HG02852 (cell line): ENCODE measurements at regions not wholly inside any gene's neighbourhood (a gene's known extent, or its start where the extent isn't known, plus 50 kb on each side); places are given as distances from the start of the nearest gene placed in this dataset.
"Not testable (repeated sequence)": the region's sequence is repeated elsewhere in the genome, so short reads cannot be mapped to it uniquely, and the experiment has no call there.

Source experiments
- ATAC-seq: cut with Tn5 transposase; IDR thresholded peaks from one replicate; pipeline ENCODE4 v1.9.1; 2021; ENCODE audit warnings: mild to moderate bottlenecking, moderate library complexity; ENCODE audit not compliant: unreplicated experiment

DNA sequence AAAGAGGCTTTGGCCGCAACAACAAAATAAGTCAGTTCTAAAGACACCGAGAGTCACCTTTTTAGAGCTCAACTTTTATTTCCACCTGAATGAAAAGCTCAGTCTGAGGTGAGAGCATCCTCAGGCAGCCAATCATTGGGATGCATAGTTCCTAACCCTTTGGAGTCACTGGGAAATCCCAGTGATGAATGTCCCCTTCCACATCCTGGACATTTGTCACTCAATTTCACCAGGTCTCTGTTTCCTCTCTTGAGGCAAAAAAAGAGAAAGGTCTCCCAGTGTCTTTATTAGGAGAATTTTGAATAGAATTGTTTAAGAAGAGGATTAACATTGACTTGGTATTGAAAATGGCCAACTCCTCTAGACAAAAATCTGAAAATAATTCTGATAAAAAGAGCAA, 137.5 kb upstream of the SPRED1 start:
- ATAC-seq: no peak

- no peak for ATAC-seq
These were observed 134.9 kb upstream of the SPRED1 start for GRCh38 chr15:38117781-38118180.

GRCh38 chr15:38119865-38120264, 132.8 kb upstream of the SPRED1 start:
- ATAC-seq: not testable (repeated sequence)

DNA sequence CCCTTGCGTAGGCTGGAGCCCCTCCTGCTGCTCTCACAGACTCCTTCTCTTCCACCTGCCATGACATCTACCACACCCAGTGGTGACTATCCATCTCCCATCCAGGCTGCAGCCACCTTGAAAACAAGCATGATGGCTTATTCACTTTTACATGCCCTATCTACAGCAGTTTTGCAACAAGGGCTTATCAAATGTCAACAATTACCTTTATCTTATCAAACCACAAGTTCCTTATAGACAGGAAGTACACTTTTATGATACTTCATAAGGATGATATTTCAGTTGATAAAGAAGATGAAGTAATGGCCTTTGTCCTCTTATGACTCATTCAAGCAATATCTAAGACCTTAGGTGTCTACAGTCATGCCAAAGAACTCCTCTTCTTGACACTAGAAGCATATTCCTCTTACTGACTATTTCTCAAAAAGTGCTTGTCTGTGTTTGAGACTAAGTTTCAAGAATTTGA, 125.3 kb upstream of the SPRED1 start:
- no peak for ATAC-seq

- no peak for ATAC-seq
These were observed 124.3 kb upstream of the SPRED1 start for GRCh38 chr15:38128341-38128781.

- ATAC-seq: no peak
These were observed 123.7 kb upstream of the SPRED1 start for GRCh38 chr15:38128921-38129320.

- peak; percentile 65 for ATAC-seq
These were observed 123.0 kb upstream of the SPRED1 start for GRCh38 chr15:38129531-38130204.

- ATAC-seq: peak; percentile 23
These were observed 122.5 kb upstream of the SPRED1 start for GRCh38 chr15:38130205-38130567.

- ATAC-seq: peak; percentile 74
These were observed 121.7 kb upstream of the SPRED1 start for GRCh38 chr15:38130740-38131498.

DNA sequence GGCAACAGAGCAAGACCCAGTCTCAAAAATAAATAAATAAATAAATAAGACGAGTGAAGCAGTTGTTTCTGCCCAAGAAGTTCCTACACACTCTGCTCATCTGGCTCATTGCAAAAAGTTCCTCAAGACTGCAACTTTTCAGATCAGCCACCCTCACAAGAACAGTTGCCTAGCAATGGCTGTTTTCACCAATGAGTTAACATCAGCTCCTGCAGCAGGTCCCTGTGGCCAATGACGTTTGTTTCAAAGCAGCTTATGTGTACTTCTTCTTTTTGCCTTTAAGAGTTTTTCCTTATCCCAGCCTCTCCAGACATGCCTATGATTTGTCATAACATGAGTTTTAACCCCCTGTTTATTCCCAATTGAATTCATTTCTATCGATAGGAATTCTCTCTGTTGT, 118.4 kb upstream of the SPRED1 start:
- no peak for ATAC-seq

- ATAC-seq: not testable (repeated sequence)
These were observed 110.4 kb upstream of the SPRED1 start for GRCh38 chr15:38142195-38142594.

- no peak for ATAC-seq
These were observed 107.7 kb upstream of the SPRED1 start for GRCh38 chr15:38144921-38145320.

DNA sequence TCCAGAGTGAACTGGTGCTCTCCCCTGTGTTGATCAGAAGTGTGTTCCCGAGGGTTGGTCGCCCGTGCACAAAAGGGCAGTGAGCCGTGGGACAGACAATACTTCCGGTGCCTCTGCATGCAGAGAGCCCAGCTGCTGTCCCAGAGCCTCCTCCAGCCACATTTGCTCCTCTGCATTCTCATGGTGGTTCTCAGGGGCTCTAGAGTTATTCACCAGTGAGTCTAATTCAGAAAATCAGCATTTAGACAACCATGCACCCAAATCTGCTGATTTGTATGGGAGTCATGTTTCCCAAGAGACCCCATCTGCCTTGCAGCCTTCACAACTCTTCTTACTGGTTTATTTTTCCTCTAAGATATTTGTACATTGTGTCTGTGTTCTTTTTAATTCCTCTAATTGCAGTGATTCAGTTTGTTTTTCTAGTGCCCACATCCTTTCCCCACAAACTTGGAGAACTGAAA, 107.0 kb upstream of the SPRED1 start:
- no peak for ATAC-seq

GRCh38 chr15:38147246-38147645, 105.4 kb upstream of the SPRED1 start:
- ATAC-seq: no peak

DNA sequence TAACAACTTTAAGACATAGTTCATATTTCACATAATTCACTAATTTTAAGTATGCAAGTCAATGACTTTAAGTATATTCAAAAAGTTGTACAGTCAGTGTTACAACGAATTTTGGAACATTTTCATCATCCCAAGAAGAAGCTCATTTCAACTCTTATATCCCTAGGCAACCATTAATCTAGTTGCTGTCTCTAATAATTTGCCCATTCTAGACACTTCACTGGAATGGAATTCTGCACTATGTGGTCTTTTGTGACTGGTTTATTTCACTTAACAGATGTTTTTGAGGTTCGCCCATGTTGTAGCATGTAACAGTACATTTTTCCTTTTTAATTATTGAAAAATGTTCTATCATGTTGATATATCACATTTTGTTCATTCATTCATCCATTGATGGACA, 104.2 kb upstream of the SPRED1 start:
- ATAC-seq: no peak

GRCh38 chr15:38149315-38149714, 103.3 kb upstream of the SPRED1 start:
- no peak for ATAC-seq

DNA sequence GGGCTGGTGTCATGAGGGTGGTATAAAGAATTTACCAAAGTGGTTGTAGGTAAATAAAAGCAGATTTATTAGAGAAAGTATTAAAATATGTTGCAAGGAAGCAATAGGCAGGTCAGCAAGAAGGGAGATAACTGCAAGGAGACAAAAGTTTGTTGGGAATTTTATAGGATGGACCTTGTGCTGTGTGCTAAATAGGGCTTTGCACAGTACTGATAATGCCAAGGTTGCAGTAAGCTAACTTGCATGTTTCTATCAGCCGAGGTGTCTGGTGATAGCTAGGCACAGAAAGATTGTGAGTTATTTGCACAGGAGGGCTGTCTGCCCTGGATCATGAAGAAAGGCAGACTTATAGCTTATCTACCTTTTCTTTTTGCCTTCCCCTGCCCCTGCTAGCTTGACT, 102.5 kb upstream of the SPRED1 start:
- no peak for ATAC-seq

GRCh38 chr15:38150794-38151193, 101.8 kb upstream of the SPRED1 start:
- no peak for ATAC-seq

DNA sequence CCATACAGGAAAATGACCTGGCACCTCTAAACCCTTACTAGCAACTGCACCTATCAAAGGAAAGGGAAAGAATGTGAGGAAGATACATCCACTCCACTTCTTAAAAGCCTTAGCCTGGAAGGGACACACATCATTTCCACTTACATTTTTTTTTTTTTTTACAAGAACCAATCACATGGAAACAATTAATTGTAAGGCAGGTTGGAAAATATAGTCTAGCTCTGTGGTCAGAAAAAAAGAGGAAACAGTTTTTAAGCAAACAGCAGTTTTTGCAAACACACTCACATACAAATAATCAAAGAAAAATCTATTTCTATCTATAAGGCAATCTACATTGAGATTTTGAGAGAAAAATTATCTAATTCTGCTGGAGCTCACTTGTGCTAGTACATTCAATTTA, 98.9 kb upstream of the SPRED1 start:
- ATAC-seq: no peak

GRCh38 chr15:38154255-38154654, 98.4 kb upstream of the SPRED1 start:
- no peak for ATAC-seq

GRCh38 chr15:38154837-38155236, 97.8 kb upstream of the SPRED1 start:
- no peak for ATAC-seq

DNA sequence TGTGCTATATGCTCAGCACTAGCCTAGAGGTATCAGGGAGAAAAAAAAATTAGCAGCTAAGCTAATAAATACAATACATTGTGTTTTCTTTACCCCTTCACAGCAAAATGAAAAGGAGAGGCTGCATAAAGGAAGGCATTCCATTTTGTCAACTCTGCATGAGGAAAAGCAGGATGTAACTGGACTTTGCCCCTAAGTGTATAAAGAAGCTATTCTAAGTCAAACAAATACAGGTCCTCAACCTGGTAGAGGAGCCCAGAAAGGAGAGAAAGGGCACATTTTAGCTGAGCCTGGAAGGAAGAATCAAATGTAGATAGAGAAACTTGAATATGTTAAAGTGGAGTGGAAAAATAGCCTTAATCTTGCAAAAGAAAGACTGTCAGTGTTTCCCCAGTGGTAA, 89.0 kb upstream of the SPRED1 start:
- no peak for ATAC-seq
